Karpas-422 (cell line): ENCODE measurements at regions not wholly inside any gene's neighbourhood (a gene's known extent, or its start where the extent isn't known, plus 50 kb on each side); places are given as distances from the start of the nearest gene placed in this dataset.

Experiments used
- DNase-seq: peaks from one replicate; pipeline ENCODE4 v3.0.0-alpha.2; 2015
- H2AFZ ChIP-seq: fragments of 200-600 bp; sonication (generic); 2 replicates; pipeline ENCODE4 v1.6.1; 2014; ENCODE audit warnings: antibody characterized with exemption, low read length, mixed read lengths
- H3K27ac ChIP-seq: fragments of 200-600 bp; sonication (generic); 2 replicates; pipeline ENCODE4 v1.5.1; 2014; ENCODE audit warnings: mild to moderate bottlenecking, low read length, moderate library complexity
- H3K27me3 ChIP-seq: fragments of 200-600 bp; sonication (generic); 2 replicates; pipeline ENCODE4 v1.6.1; 2014; ENCODE audit warnings: low read length, mixed read lengths
- H3K36me3 ChIP-seq: fragments of 200-600 bp; sonication (generic); 2 replicates; pipeline ENCODE4 v1.6.1; 2014; ENCODE audit warnings: low read length, mixed read lengths; ENCODE audit not compliant: insufficient read depth
- H3K4me1 ChIP-seq: fragments of 200-600 bp; sonication (generic); 2 replicates; pipeline ENCODE4 v1.6.1; 2014; ENCODE audit warnings: mild to moderate bottlenecking, low read length, mixed read lengths
- H3K4me2 ChIP-seq: fragments of 200-600 bp; sonication (generic); 2 replicates; pipeline ENCODE4 v1.6.1; 2014; ENCODE audit warnings: low read length, low read depth, mild to moderate bottlenecking; ENCODE audit not compliant: poor library complexity, severe bottlenecking
- H3K4me3 ChIP-seq: fragments of 200-600 bp; sonication (generic); 2 replicates; pipeline ENCODE4 v1.5.1; 2014; ENCODE audit warnings: mild to moderate bottlenecking, antibody characterized with exemption, low read length, mixed read lengths
- H3K79me2 ChIP-seq: fragments of 200-600 bp; sonication (generic); 2 replicates; pipeline ENCODE4 v1.6.1; 2014; ENCODE audit warnings: mild to moderate bottlenecking, low read length, mixed read lengths
- H3K9ac ChIP-seq: fragments of 200-600 bp; sonication (generic); 2 replicates; pipeline ENCODE4 v1.6.0; 2014; ENCODE audit warnings: low read length
- H3K9me2 ChIP-seq: fragments of 200-600 bp; sonication (generic), shearing (Covaris generic); replicated peaks from 2 replicates; pipeline ENCODE4 v1.6.0; 2014; ENCODE audit warnings: mild to moderate bottlenecking, low read length, moderate library complexity; ENCODE audit not compliant: insufficient read depth
- H3K9me3 ChIP-seq: fragments of 300-700, 200-600 bp; sonication (generic); 2 replicates; pipeline ENCODE4 v1.6.1; 2014; ENCODE audit warnings: low read length, mixed read lengths
- H4K20me1 ChIP-seq: fragments of 200-600 bp; sonication (generic); 2 replicates; pipeline ENCODE4 v1.6.1; 2014; ENCODE audit warnings: mild to moderate bottlenecking, antibody characterized with exemption, low read length, low read depth; ENCODE audit not compliant: insufficient read depth

GRCh38 chr16:25340973-25341372, 83.3 kb upstream of the ZKSCAN2 start:
- no peaks in the 10 kb centered on the region for H3K9me2 ChIP-seq
- H4K20me1 ChIP-seq: no peaks in the 10 kb centered on the region
- no peak overlapping the region for H3K4me2 ChIP-seq
- no peak overlapping the region for H3K4me3 ChIP-seq
- no peak overlapping the region for H3K27ac ChIP-seq
- peaks cover 3% of the 10 kb centered on the region; the same call in 1 of the 2 replicates for H3K4me1 ChIP-seq
- no peak overlapping the region for H3K9ac ChIP-seq
- no peak overlapping the region for H2AFZ ChIP-seq
- no peaks in the 10 kb centered on the region for H3K9me3 ChIP-seq
- DNase-seq: peak; percentile 41
- no peaks in the 10 kb centered on the region for H3K79me2 ChIP-seq
- H3K27me3 ChIP-seq: no peaks in the 10 kb centered on the region
- H3K36me3 ChIP-seq: no peaks in the 10 kb centered on the region

GRCh38 chr16:25317732-25318316, 60.2 kb upstream of the ZKSCAN2 start:
- Histone ChIP-seq H3K79me2 (no peaks in the 10 kb centered on the region), H2AFZ (no peak overlapping the region), H3K36me3 (no peaks in the 10 kb centered on the region), H3K27ac (no peak overlapping the region), H3K4me3 (no peak overlapping the region), H3K9ac (no peak overlapping the region), H3K4me2 (no peak overlapping the region), H3K9me2 (no peaks in the 10 kb centered on the region; the same call in 1 of the 2 replicates), H3K27me3 (no peaks in the 10 kb centered on the region), H3K4me1 (no peaks in the 10 kb centered on the region), H3K9me3 (no peaks in the 10 kb centered on the region), H4K20me1 (no peaks in the 10 kb centered on the region)
- DNase-seq: no peak

GRCh38 chr16:25311950-25312349, 54.3 kb upstream of the ZKSCAN2 start:
- Histone ChIP-seq H3K36me3 (no peaks in the 10 kb centered on the region), H3K27me3 (no peaks in the 10 kb centered on the region), H3K9ac (no peak overlapping the region), H3K9me2 (no peaks in the 10 kb centered on the region), H3K27ac (no peak overlapping the region), H2AFZ (no peak overlapping the region), H3K4me2 (no peak overlapping the region), H3K4me3 (no peak overlapping the region), H3K9me3 (peaks cover 8% of the 10 kb centered on the region), H4K20me1 (no peaks in the 10 kb centered on the region), H3K4me1 (no peaks in the 10 kb centered on the region), H3K79me2 (no peaks in the 10 kb centered on the region)
- no peak for DNase-seq

DNA sequence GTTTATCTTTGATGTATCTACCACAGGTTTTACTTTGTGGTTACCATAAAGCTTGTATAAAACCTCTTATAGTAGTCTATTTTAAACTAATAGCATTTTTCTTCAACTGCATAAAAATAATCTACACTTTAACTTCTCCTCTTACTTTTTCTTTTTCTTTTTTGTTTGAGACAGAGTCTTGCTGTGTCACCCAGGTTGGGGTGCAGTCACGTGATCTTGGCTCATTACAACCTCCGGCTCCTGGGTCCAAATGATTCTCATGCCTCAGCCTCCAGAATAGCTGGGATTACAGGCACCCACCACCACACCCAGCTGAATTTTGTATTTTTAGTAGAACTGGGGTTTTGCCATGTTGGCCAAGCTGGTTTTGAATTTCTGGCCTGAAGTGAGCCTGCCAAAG, 53.4 kb upstream of the ZKSCAN2 start:
- Histone ChIP-seq H3K4me1 (no peaks in the 10 kb centered on the region), H3K4me2 (no peak overlapping the region), H4K20me1 (no peaks in the 10 kb centered on the region), H3K9me2 (no peaks in the 10 kb centered on the region), H2AFZ (no peak overlapping the region), H3K9me3 (peaks cover 8% of the 10 kb centered on the region), H3K4me3 (no peak overlapping the region), H3K27me3 (no peaks in the 10 kb centered on the region), H3K27ac (no peak overlapping the region), H3K79me2 (no peaks in the 10 kb centered on the region), H3K9ac (no peak overlapping the region), H3K36me3 (no peaks in the 10 kb centered on the region)
- DNase-seq: no peak
